ENCODE measurements at regions not wholly inside any gene's neighbourhood (a gene's known extent, or its start where the extent isn't known, plus 50 kb on each side); places are given as distances from the start of the nearest gene placed in this dataset.

GRCh38 chr1:104801344-104801743, 1051.6 kb downstream of the AMY1C start:
- H3K9me3 Mint-ChIP-seq = no peaks in the 10 kb centered on the region
- H3K4me1 Mint-ChIP-seq = peaks cover 6% of the 10 kb centered on the region
- no peaks in the 10 kb centered on the region for H3K27me3 Mint-ChIP-seq (ENCODE audit: low read depth)
- no peaks in the 10 kb centered on the region for H3K36me3 Mint-ChIP-seq (ENCODE audit: low read depth)
- no peak overlapping the region for H3K27ac Mint-ChIP-seq
- no peak overlapping the region for H3K4me3 Mint-ChIP-seq
- no peak for TF ChIP-seq CTCF (IDR thresholded peaks at IDR 0.05; ENCODE audit: unreplicated experiment in 3 of 3)

GRCh38 chr1:104804147-104804546, 1054.4 kb downstream of the AMY1C start:
- Mint-ChIP-seq H3K36me3 (ENCODE audit: low read depth) (no peaks in the 10 kb centered on the region), H3K4me3 (no peak overlapping the region), H3K9me3 (no peaks in the 10 kb centered on the region), H3K27ac (no peak overlapping the region), H3K27me3 (ENCODE audit: low read depth) (no peaks in the 10 kb centered on the region), H3K4me1 (peaks cover 6% of the 10 kb centered on the region)
- TF ChIP-seq CTCF (IDR thresholded peaks at IDR 0.05; ENCODE audit: unreplicated experiment in 3 of 3) = no peak

- no peak overlapping the region for H3K27ac Mint-ChIP-seq
- H3K4me1 Mint-ChIP-seq = peaks cover 6% of the 10 kb centered on the region
- no peaks in the 10 kb centered on the region for H3K27me3 Mint-ChIP-seq (ENCODE audit: low read depth)
- TF ChIP-seq CTCF (IDR thresholded peaks at IDR 0.05; ENCODE audit: unreplicated experiment in 3 of 3) = no peak
- H3K9me3 Mint-ChIP-seq = no peaks in the 10 kb centered on the region
- no peak overlapping the region for H3K4me3 Mint-ChIP-seq
- H3K36me3 Mint-ChIP-seq (ENCODE audit: low read depth) = no peaks in the 10 kb centered on the region
Measured at GRCh38 chr1:104807590-104807989, 1057.9 kb downstream of the AMY1C start.

GRCh38 chr1:104825401-104825800, 1075.7 kb downstream of the AMY1C start:
- Mint-ChIP-seq H3K4me1 (no peaks in the 10 kb centered on the region), H3K9me3 (peaks cover 5% of the 10 kb centered on the region), H3K36me3 (ENCODE audit: low read depth) (no peaks in the 10 kb centered on the region), H3K27ac (no peak overlapping the region), H3K4me3 (no peak overlapping the region), H3K27me3 (ENCODE audit: low read depth) (peaks cover 4% of the 10 kb centered on the region)
- TF ChIP-seq CTCF (IDR thresholded peaks at IDR 0.05; ENCODE audit: unreplicated experiment in 3 of 3) = no peak

GRCh38 chr1:104830534-104830933, 1080.8 kb downstream of the AMY1C start:
- Mint-ChIP-seq H3K4me1 (no peaks in the 10 kb centered on the region), H3K27me3 (ENCODE audit: low read depth) (peaks cover 4% of the 10 kb centered on the region), H3K9me3 (peaks cover 13% of the 10 kb centered on the region), H3K36me3 (ENCODE audit: low read depth) (no peaks in the 10 kb centered on the region), H3K4me3 (no peak overlapping the region), H3K27ac (no peak overlapping the region)
- TF ChIP-seq CTCF (IDR thresholded peaks at IDR 0.05; ENCODE audit: unreplicated experiment in 3 of 3) = no peak

- no peak for TF ChIP-seq CTCF (IDR thresholded peaks at IDR 0.05; ENCODE audit: unreplicated experiment in 3 of 3)
- Mint-ChIP-seq H3K9me3 (peaks cover under 1% of the 10 kb centered on the region), H3K4me1 (peaks cover 5% of the 10 kb centered on the region), H3K27ac (no peak overlapping the region), H3K36me3 (ENCODE audit: low read depth) (no peaks in the 10 kb centered on the region), H3K4me3 (no peak overlapping the region), H3K27me3 (ENCODE audit: low read depth) (no peaks in the 10 kb centered on the region)
Measured at GRCh38 chr1:104852151-104852550, 1102.5 kb downstream of the AMY1C start.
